HepG2 (cell line): ENCODE measurements at regions not wholly inside any gene's neighbourhood (a gene's known extent, or its start where the extent isn't known, plus 50 kb on each side); places are given as distances from the start of the nearest gene placed in this dataset.

ENCODE experiments used
- ATAC-seq: fragments of 200-7000 bp; cut with Tn5 transposase; 3 replicates; pipeline ENCODE4 v1.9.1; 2020; ENCODE audit warnings: mild to moderate bottlenecking, moderate library complexity
- BruUV-seq: library from RNA; stranded (reverse); fragments of 400-500 nt; replicated peaks from 2 replicates; lab custom pipeline; 2021; lab: Mats Ljungman, UMichigan
- CTCF ChIA-PET: fragments of 300-600 bp; formaldehyde crosslinking; extraction: SDS; loops from one replicate; lab custom pipeline; 2021; ENCODE audit warnings: low total read pairs, inconsistent platforms, low intra/inter-chr PET ratio; lab: Yijun Ruan, JAX
- POLR2A ChIA-PET: fragments of 350-600 bp; sonication (Branson Sonifier 250); formaldehyde crosslinking; loops from one replicate; lab custom pipeline; 2020; ENCODE audit warnings: antibody characterized with exemption, inconsistent platforms; lab: Yijun Ruan, JAX
- DNase-seq: peaks from one replicate; pipeline ENCODE4 v3.0.0-alpha.2; 2015; ENCODE audit warnings: low spot score
- FAIRE-seq: peaks from 3 replicates; lab custom pipeline; 2011; peaks lifted over from hg19 to GRCh38; lab: Jason Lieb, UNC
- H2AFZ ChIP-seq: one replicate; pipeline ENCODE4 v1.6.1; 2011; ENCODE audit warnings: low read length, inconsistent platforms
- H3K27ac ChIP-seq: fragments of 300-600 bp; 3 replicates; pipeline ENCODE4 v1.8.0; 2011; ENCODE audit warnings: mixed run types, mild to moderate bottlenecking, mixed read lengths, low read length, inconsistent platforms; ENCODE audit not compliant: insufficient read depth; ENCODE audit errors: extremely low read length
- H3K27me3 ChIP-seq, 2 experiments: fragments of 200-600 bp in 1 of 2; 2 replicates in 1 of 2; 3 replicates in 1 of 2; pipeline versions ENCODE4 v1.6.0 to v1.8.0; 2011; ENCODE audit warnings: low read length in 2 of 2, mild to moderate bottlenecking in 2 of 2, moderate library complexity in 2 of 2, inconsistent platforms in 1 of 2; ENCODE audit not compliant: insufficient read depth in 2 of 2, control insufficient read depth in 1 of 2
- H3K36me3 ChIP-seq, 2 experiments: fragments of 200-600 bp in 1 of 2; replicated peaks in 1 of 2; 2 replicates in 1 of 2; 3 replicates in 1 of 2; pipeline versions ENCODE4 v1.5.1 to v1.8.0; 2011; ENCODE audit warnings: low read length in 2 of 2, inconsistent platforms in 1 of 2; ENCODE audit not compliant: insufficient read depth in 2 of 2, control insufficient read depth in 1 of 2
- H3K4me1 ChIP-seq: 2 replicates; pipeline ENCODE4 v1.5.1; 2012; ENCODE audit warnings: low read length, inconsistent platforms; ENCODE audit not compliant: insufficient read depth
- H3K4me2 ChIP-seq: 2 replicates; pipeline ENCODE4 v1.6.0; 2011; ENCODE audit warnings: low read depth, low read length, inconsistent platforms
- H3K4me3 ChIP-seq, 3 experiments: fragments of 200-600 bp in 1 of 3; sonication (generic), shearing (Covaris generic) in 1 of 3; replicated peaks in 1 of 3; 2 replicates each; pipeline ENCODE4 v1.5.1; 2011 to 2016; ENCODE audit warnings: low read length in 3 of 3, inconsistent platforms in 2 of 3, low read depth in 2 of 3, mild to moderate bottlenecking in 2 of 3, control low read depth in 1 of 3, mixed read lengths in 1 of 3; ENCODE audit not compliant: insufficient read depth in 1 of 3
- H3K79me2 ChIP-seq: one replicate; pipeline ENCODE4 v1.6.1; 2011; ENCODE audit warnings: low read length, inconsistent platforms; ENCODE audit not compliant: insufficient read depth
- H3K9ac ChIP-seq: 2 replicates; pipeline ENCODE4 v1.6.0; 2011; ENCODE audit warnings: mild to moderate bottlenecking, low read depth, low read length, inconsistent platforms; ENCODE audit not compliant: insufficient read depth
- H3K9me3 ChIP-seq: 2 replicates; pipeline ENCODE4 v1.5.1; 2012; ENCODE audit warnings: mild to moderate bottlenecking, low read length
- H4K20me1 ChIP-seq: 2 replicates; pipeline ENCODE4 v1.6.0; 2011; ENCODE audit warnings: inconsistent platforms, mild to moderate bottlenecking, low read length, moderate library complexity; ENCODE audit not compliant: insufficient read depth
- ASH2L ChIP-seq: fragments of 300-600, 200-600 bp; sonication (generic); IDR thresholded peaks from 2 replicates; pipeline ENCODE4 v1.7.0; 2017; ENCODE audit warnings: low read depth, mild to moderate bottlenecking, moderate library complexity, mixed read lengths, low read length; ENCODE audit not compliant: insufficient read length
- FIP1L1 ChIP-seq: fragments of 200-400 bp; formaldehyde crosslinking; IDR thresholded peaks from 2 replicates; pipeline ENCODE4 v1.6.1; 2018; ENCODE audit warnings: low read depth, mild to moderate bottlenecking, low read length, moderate library complexity, borderline replicate concordance; ENCODE audit not compliant: insufficient read depth
- FOXK1 ChIP-seq: sonication (generic); formaldehyde crosslinking; IDR thresholded peaks from 2 replicates; pipeline ENCODE4 v1.4.0; 2020; ENCODE audit warnings: low read depth, missing genetic modification reagents, borderline replicate concordance
- FOXO4 ChIP-seq: sonication (generic); formaldehyde crosslinking; conservative IDR thresholded peaks from 2 replicates; pipeline ENCODE4 v1.8.1; 2023; ENCODE audit warnings: missing genetic modification reagents
- GFI1 ChIP-seq: sonication (generic); formaldehyde crosslinking; IDR thresholded peaks from 2 replicates; pipeline ENCODE4 v1.5.0; 2020; ENCODE audit warnings: missing genetic modification reagents, mild to moderate bottlenecking, borderline replicate concordance
- KDM5B ChIP-seq: sonication (generic); formaldehyde crosslinking; IDR thresholded peaks from 2 replicates; pipeline ENCODE4 v1.4.0; 2020; ENCODE audit warnings: missing genetic modification reagents, mild to moderate bottlenecking, borderline replicate concordance
- KMT2B ChIP-seq: IDR thresholded peaks from 2 replicates; pipeline ENCODE4 v1.6.1; 2016; ENCODE audit warnings: missing genetic modification reagents, missing compliant biosample characterization
- MBD4 ChIP-seq: IDR thresholded peaks from 2 replicates; pipeline ENCODE4 v1.6.1; 2012; ENCODE audit warnings: low read length, inconsistent platforms, borderline replicate concordance
- NFKBIZ ChIP-seq: IDR thresholded peaks from 2 replicates; pipeline ENCODE4 v1.6.1; 2018; ENCODE audit warnings: missing genetic modification reagents, missing compliant biosample characterization
- SOX5 ChIP-seq: IDR thresholded peaks from 2 replicates; pipeline ENCODE4 v1.6.1; 2016; ENCODE audit warnings: borderline replicate concordance
- ZFYVE20 ChIP-seq: sonication (generic); formaldehyde crosslinking; IDR thresholded peaks from 2 replicates; pipeline ENCODE4 v1.8.0; 2023; ENCODE audit warnings: low read depth, mild to moderate bottlenecking, moderate library complexity, missing genetic modification reagents, borderline replicate concordance
- ZNF30 ChIP-seq: sonication (generic); formaldehyde crosslinking; IDR thresholded peaks from 2 replicates; pipeline ENCODE4 v1.5.0; 2020; ENCODE audit warnings: mild to moderate bottlenecking, missing genetic modification reagents
- WGBS: methylation state at CpG from one replicate; pipeline ENCODE4 v1.1.6; 2017; ENCODE audit warnings: low lambda C conversion rate; 5-methylcytosine and 5-hydroxymethylcytosine counted together
- in situ Hi-C: cut with HindIII; loops from 2 replicates; pipeline ENCODE4 v1.10.0; 2017; ENCODE audit warnings: low pct_unique_long_range_greater_than_20kb; ENCODE audit not compliant: extremely low pct_ligation_motif_present
- intact Hi-C: fragments of 100-400 bp; cut with micrococcal nuclease; formaldehyde crosslinking; loops from one replicate; pipeline ENCODE4 v1.10.0; 2022; ENCODE audit not compliant: unreplicated experiment

GRCh38 chr10:4494551-4494950 is 331.5 kb upstream of the AKR1E2 start:
- no peak overlapping the region for H3K27ac ChIP-seq
- no peak overlapping the region for H3K4me2 ChIP-seq
- H4K20me1 ChIP-seq, result no peaks in the 10 kb centered on the region
- no peaks in the 10 kb centered on the region for H3K9me3 ChIP-seq
- H3K36me3 ChIP-seq, result no peaks in the 10 kb centered on the region
- no peak overlapping the region for H3K4me3 ChIP-seq
- TF ChIP-seq ASH2L (no peak), KDM5B (CRISPR knock-in tag) (no peak), FOXK1 (CRISPR knock-in tag) (no peak), GFI1 (CRISPR knock-in tag) (no peak), MBD4 (no peak), NFKBIZ (CRISPR knock-in tag) (no peak), ZNF30 (CRISPR knock-in tag) (no peak), ZFYVE20 (CRISPR knock-in tag) (no peak), KMT2B (CRISPR knock-in tag) (no peak), SOX5 (CRISPR knock-in tag) (no peak), FOXO4 (no peak), FIP1L1 (no peak)
- H3K4me1 ChIP-seq, result no peaks in the 10 kb centered on the region
- no peak for FAIRE-seq
- no peak for ATAC-seq
- no peaks in the 10 kb centered on the region for H3K27me3 ChIP-seq
- H2AFZ ChIP-seq, result no peak overlapping the region
- no peaks in the 10 kb centered on the region for H3K79me2 ChIP-seq
- DNase-seq, result no peak
- POLR2A ChIA-PET, result no interaction called here
- in situ Hi-C loops, result no loop called here
- intact Hi-C loops, result no loop called here
- BruUV-seq, result no TSS peak
- WGBS, result 3% methylated on average over 2 of the region's 2 CpGs
- H3K9ac ChIP-seq, result no peak overlapping the region
- CTCF ChIA-PET, result no interaction called here
